PC-3 (cell line): ENCODE measurements at regions not wholly inside any gene's neighbourhood (a gene's known extent, or its start where the extent isn't known, plus 50 kb on each side); places are given as distances from the start of the nearest gene placed in this dataset.

Experiments
- EZH2 ChIP-seq: fragments of 300-600 bp; sonication (generic); IDR thresholded peaks from one replicate; pipeline ENCODE4 v1.6.1; 2017; ENCODE audit warnings: antibody characterized with exemption, mild to moderate bottlenecking, low read length; ENCODE audit not compliant: unreplicated experiment
- EZH2phosphoT487 ChIP-seq: fragments of 300-600 bp; sonication (generic); IDR thresholded peaks from 2 replicates; pipeline ENCODE4 v1.6.1; 2018; ENCODE audit warnings: mild to moderate bottlenecking, antibody characterized with exemption, low read length, borderline replicate concordance
- TF ChIP-seq, protein P1 (sequence below): fragments of 300-600 bp; sonication (generic); conservative IDR thresholded peaks from 2 replicates; pipeline ENCODE4 v1.5.1; 2017; ENCODE audit warnings: antibody characterized with exemption, low read depth, mild to moderate bottlenecking, low read length

DNA sequence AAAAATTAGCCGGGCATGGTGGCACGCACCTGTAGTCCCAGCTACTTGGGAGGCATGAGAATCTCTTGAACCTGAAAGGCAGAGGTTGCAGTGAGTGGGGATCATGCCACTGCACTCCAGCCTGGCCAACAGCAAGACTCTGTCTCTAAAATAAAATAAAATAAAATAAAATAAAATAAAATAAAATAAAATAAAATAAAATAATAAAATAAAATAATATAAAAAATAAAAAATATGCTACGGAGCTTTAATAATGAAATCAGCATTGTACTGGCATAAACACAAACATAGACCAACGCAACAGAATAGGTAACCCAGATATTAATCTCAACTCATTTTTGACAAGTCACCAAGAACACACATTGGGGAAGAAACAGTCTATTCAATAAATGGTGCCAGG lies 973.4 kb upstream of the SOX11 start:
- TF ChIP-seq, protein P1, sequence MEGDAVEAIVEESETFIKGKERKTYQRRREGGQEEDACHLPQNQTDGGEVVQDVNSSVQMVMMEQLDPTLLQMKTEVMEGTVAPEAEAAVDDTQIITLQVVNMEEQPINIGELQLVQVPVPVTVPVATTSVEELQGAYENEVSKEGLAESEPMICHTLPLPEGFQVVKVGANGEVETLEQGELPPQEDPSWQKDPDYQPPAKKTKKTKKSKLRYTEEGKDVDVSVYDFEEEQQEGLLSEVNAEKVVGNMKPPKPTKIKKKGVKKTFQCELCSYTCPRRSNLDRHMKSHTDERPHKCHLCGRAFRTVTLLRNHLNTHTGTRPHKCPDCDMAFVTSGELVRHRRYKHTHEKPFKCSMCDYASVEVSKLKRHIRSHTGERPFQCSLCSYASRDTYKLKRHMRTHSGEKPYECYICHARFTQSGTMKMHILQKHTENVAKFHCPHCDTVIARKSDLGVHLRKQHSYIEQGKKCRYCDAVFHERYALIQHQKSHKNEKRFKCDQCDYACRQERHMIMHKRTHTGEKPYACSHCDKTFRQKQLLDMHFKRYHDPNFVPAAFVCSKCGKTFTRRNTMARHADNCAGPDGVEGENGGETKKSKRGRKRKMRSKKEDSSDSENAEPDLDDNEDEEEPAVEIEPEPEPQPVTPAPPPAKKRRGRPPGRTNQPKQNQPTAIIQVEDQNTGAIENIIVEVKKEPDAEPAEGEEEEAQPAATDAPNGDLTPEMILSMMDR: no peak
- no peak for TF ChIP-seq EZH2
- no peak for TF ChIP-seq EZH2phosphoT487
